ENCODE measurements at regions not wholly inside any gene's neighbourhood (a gene's known extent, or its start where the extent isn't known, plus 50 kb on each side); places are given as distances from the start of the nearest gene placed in this dataset.

GRCh38 chr13:80132741-80133601, 208.0 kb downstream of the SPRY2 start:
- DNase-seq, result peak; percentile 61
- Mint-ChIP-seq H3K4me1 (peaks cover 37% of the 10 kb centered on the region), H3K9me3 (no peaks in the 10 kb centered on the region), H3K27me3 (ENCODE audit: insufficient read depth) (no peaks in the 10 kb centered on the region), H3K27ac (peak overlapping the region; percentile 74), H3K36me3 (ENCODE audit: low read depth) (no peaks in the 10 kb centered on the region), H3K4me3 (no peak overlapping the region)
- Histone ChIP-seq H3K9ac (ENCODE audit: extremely low read depth, low read length, poor library complexity, severe bottlenecking) (no peak overlapping the region), H3K27ac (ENCODE audit: low read depth, low read length) (peak overlapping the region; percentile 84), H3K4me1 (ENCODE audit: control insufficient read depth, insufficient read depth, low read length) (peaks cover 11% of the 10 kb centered on the region), H3K27me3 (ENCODE audit: control insufficient read depth, insufficient read depth, low read length, poor library complexity, severe bottlenecking) (no peaks in the 10 kb centered on the region), H3K4me3 (ENCODE audit: low read length) (no peak overlapping the region), H3K9me3 (ENCODE audit: control insufficient read depth, low read length) (no peaks in the 10 kb centered on the region), H3K36me3 (ENCODE audit: control insufficient read depth, insufficient read depth, low read length) (no peaks in the 10 kb centered on the region)
- TF ChIP-seq CTCF (conservative IDR thresholded peaks at IDR 0.05), result no peak
- 26 to 49% methylated on average over 6 to 11 of the region's 11 CpGs for WGBS, 2 experiments (ENCODE audit: insufficient coverage in 1 of 2, insufficient read length in 1 of 2)

GRCh38 chr13:80131204-80131603, 209.7 kb downstream of the SPRY2 start:
- WGBS, 2 experiments (ENCODE audit: insufficient coverage in 1 of 2, insufficient read length in 1 of 2), result 30 to 39% methylated on average over 3 to 4 of the region's 4 CpGs
- Histone ChIP-seq H3K27me3 (ENCODE audit: control insufficient read depth, insufficient read depth, low read length, poor library complexity, severe bottlenecking) (no peaks in the 10 kb centered on the region), H3K36me3 (ENCODE audit: control insufficient read depth, insufficient read depth, low read length) (no peaks in the 10 kb centered on the region), H3K4me1 (ENCODE audit: control insufficient read depth, insufficient read depth, low read length) (peaks cover 17% of the 10 kb centered on the region), H3K9me3 (ENCODE audit: control insufficient read depth, low read length) (no peaks in the 10 kb centered on the region), H3K9ac (ENCODE audit: extremely low read depth, low read length, poor library complexity, severe bottlenecking) (no peak overlapping the region), H3K27ac (ENCODE audit: low read depth, low read length) (no peak overlapping the region), H3K4me3 (ENCODE audit: low read length) (no peak overlapping the region)
- Mint-ChIP-seq H3K27ac (peak overlapping the region; percentile 36), H3K36me3 (ENCODE audit: low read depth) (no peaks in the 10 kb centered on the region), H3K9me3 (no peaks in the 10 kb centered on the region), H3K4me3 (no peak overlapping the region), H3K27me3 (ENCODE audit: insufficient read depth) (no peaks in the 10 kb centered on the region), H3K4me1 (peaks cover 53% of the 10 kb centered on the region)
- peak; percentile 77 for DNase-seq
- no peak for TF ChIP-seq CTCF (conservative IDR thresholded peaks at IDR 0.05)

- Histone ChIP-seq H3K4me3 (ENCODE audit: low read length) (no peak overlapping the region), H3K27me3 (ENCODE audit: control insufficient read depth, insufficient read depth, low read length, poor library complexity, severe bottlenecking) (no peaks in the 10 kb centered on the region), H3K36me3 (ENCODE audit: control insufficient read depth, insufficient read depth, low read length) (no peaks in the 10 kb centered on the region), H3K27ac (ENCODE audit: low read depth, low read length) (no peak overlapping the region), H3K9ac (ENCODE audit: extremely low read depth, low read length, poor library complexity, severe bottlenecking) (no peak overlapping the region), H3K4me1 (ENCODE audit: control insufficient read depth, insufficient read depth, low read length) (peaks cover 6% of the 10 kb centered on the region), H3K9me3 (ENCODE audit: control insufficient read depth, low read length) (no peaks in the 10 kb centered on the region)
- Mint-ChIP-seq H3K27ac (no peak overlapping the region), H3K4me1 (peaks cover 31% of the 10 kb centered on the region), H3K4me3 (no peak overlapping the region), H3K27me3 (ENCODE audit: insufficient read depth) (no peaks in the 10 kb centered on the region), H3K9me3 (no peaks in the 10 kb centered on the region), H3K36me3 (ENCODE audit: low read depth) (no peaks in the 10 kb centered on the region)
- WGBS, 2 experiments (ENCODE audit: insufficient coverage in 1 of 2, insufficient read length in 1 of 2), result 100% methylated on average over 1 of the region's 1 CpG; no CpG with 5 or more reads in 1 of the 2 experiments
- no peak for DNase-seq
- no peak for TF ChIP-seq CTCF (conservative IDR thresholded peaks at IDR 0.05)
Measured at GRCh38 chr13:80126389-80127068, 214.4 kb downstream of the SPRY2 start.
